PFSK-1 (cell line): ENCODE measurements at regions not wholly inside any gene's neighbourhood (a gene's known extent, or its start where the extent isn't known, plus 50 kb on each side); places are given as distances from the start of the nearest gene placed in this dataset.

ENCODE experiments used
- FOXP2 ChIP-seq: optimal IDR thresholded peaks from 2 replicates; pipeline ENCODE3; 2011; ENCODE audit warnings: borderline replicate concordance, control low read depth, inconsistent platforms; ENCODE audit not compliant: insufficient read depth; ENCODE audit errors: extremely low read length, extremely low read depth
- POLR2AphosphoS5 ChIP-seq: IDR thresholded peaks from 2 replicates; pipeline ENCODE4 v1.6.1; 2012; ENCODE audit warnings: low read depth, mild to moderate bottlenecking, control low read depth, low read length, moderate library complexity
- REST ChIP-seq, 2 experiments: IDR thresholded peaks; 2 replicates each; pipeline versions ENCODE4 v1.6.1 to v1.8.0; 2011 to 2012; ENCODE audit warnings: low read depth in 2 of 2, low read length in 2 of 2, control low read depth in 1 of 2, inconsistent platforms in 1 of 2, mild to moderate bottlenecking in 1 of 2, moderate library complexity in 1 of 2; ENCODE audit not compliant: insufficient read depth in 1 of 2
- SIN3A ChIP-seq: IDR thresholded peaks from 2 replicates; pipeline ENCODE4 v1.6.1; 2012; ENCODE audit warnings: mild to moderate bottlenecking, low read length, moderate library complexity, borderline replicate concordance; ENCODE audit not compliant: insufficient read depth
- TAF1 ChIP-seq: IDR thresholded peaks from 2 replicates; pipeline ENCODE4 v1.6.1; 2012; ENCODE audit warnings: low read length, control low read depth, borderline replicate concordance; ENCODE audit not compliant: insufficient read depth

GRCh38 chr5:15322421-15322820 lies 177.6 kb upstream of the FBXL7 start:
- TF ChIP-seq SIN3A: no peak
- TF ChIP-seq POLR2AphosphoS5: no peak
- no peak for TF ChIP-seq FOXP2
- TF ChIP-seq TAF1: no peak
- TF ChIP-seq REST (IDR thresholded peaks at IDR 0.05; ENCODE audit: insufficient read depth in 1 of 2, low read depth in 2 of 2, low read length in 2 of 2): no peak

- TF ChIP-seq POLR2AphosphoS5 (no peak), TAF1 (no peak), REST (IDR thresholded peaks at IDR 0.05; ENCODE audit: insufficient read depth in 1 of 2, low read depth in 2 of 2, low read length in 2 of 2) (no peak), FOXP2 (no peak), SIN3A (no peak)
Observed at GRCh38 chr5:15321776-15322175, 178.2 kb upstream of the FBXL7 start.

- TF ChIP-seq POLR2AphosphoS5 (no peak), FOXP2 (no peak), SIN3A (no peak), REST (IDR thresholded peaks at IDR 0.05; ENCODE audit: insufficient read depth in 1 of 2, low read depth in 2 of 2, low read length in 2 of 2) (no peak), TAF1 (no peak)
Observed at GRCh38 chr5:15320871-15321270, 179.1 kb upstream of the FBXL7 start.

GRCh38 chr5:15304914-15305834 lies 194.8 kb upstream of the FBXL7 start:
- TF ChIP-seq TAF1: no peak
- no peak for TF ChIP-seq REST (IDR thresholded peaks at IDR 0.05; ENCODE audit: insufficient read depth in 1 of 2, low read depth in 2 of 2, low read length in 2 of 2)
- TF ChIP-seq POLR2AphosphoS5: no peak
- no peak for TF ChIP-seq FOXP2
- no peak for TF ChIP-seq SIN3A
